GM21576 (cell line): ENCODE measurements at regions not wholly inside any gene's neighbourhood (a gene's known extent, or its start where the extent isn't known, plus 50 kb on each side); places are given as distances from the start of the nearest gene placed in this dataset.

Source experiments
- ATAC-seq: cut with Tn5 transposase; IDR thresholded peaks from one replicate; pipeline ENCODE4 v1.9.1; 2021; ENCODE audit warnings: mild to moderate bottlenecking, moderate library complexity; ENCODE audit not compliant: unreplicated experiment

DNA sequence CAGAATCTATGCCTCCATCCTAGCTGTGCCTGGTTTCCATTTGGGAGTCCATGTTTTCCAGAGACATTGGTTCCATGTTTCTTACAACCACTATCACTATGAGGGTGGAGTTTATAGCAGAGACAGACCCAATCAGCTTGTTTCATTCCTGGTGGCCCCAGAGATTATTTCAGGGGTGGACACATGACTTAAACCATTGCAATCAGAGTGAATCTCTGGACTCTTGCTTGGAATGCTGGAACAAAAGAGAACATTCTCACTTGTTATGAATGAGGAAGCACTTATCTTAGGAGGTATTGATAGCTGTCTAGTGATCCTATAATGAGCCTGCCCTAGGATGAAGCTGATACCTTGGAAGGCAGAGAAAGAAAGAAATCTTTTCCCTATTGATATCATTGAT is 250.3 kb downstream of the ATG4C start:
- no peak for ATAC-seq

DNA sequence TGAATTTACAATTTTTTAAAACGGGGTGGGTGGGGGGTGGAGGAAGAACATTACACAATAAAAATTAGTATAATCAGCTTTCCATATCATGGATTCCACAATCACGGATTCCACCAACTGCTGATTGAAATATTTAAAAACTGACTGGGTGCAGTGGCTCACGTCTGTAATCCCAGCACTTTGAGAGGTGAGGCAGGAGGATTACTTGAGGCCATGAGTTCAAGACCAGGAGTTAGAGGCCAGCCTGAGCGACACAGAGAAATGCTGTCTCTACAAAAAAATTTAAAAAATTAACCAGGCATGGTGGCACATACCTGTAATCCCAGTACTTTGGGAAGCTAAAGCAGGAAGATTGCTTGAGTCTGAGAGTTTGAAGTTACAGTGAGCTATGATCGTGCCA is 254.7 kb downstream of the ATG4C start:
- no peak for ATAC-seq

DNA sequence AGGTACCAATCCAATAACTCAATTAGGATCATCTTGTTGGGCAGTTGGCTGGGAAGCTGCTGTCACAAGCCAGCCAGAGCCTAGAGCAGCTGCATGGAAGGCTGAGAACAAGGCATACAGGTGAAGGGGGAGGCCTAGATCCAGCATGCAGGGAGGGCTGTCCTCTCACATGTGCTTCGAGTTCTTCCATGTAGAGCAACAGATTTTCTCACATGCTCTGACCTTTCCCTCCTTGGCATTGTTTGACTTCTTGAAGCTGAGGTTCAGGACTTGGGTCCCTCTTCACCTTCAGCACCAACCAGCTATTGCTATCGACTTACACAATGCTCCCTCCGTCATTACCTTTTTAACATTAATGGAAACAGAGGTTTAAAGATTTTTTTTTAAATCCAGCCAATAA is 257.7 kb downstream of the ATG4C start:
- ATAC-seq = no peak

DNA sequence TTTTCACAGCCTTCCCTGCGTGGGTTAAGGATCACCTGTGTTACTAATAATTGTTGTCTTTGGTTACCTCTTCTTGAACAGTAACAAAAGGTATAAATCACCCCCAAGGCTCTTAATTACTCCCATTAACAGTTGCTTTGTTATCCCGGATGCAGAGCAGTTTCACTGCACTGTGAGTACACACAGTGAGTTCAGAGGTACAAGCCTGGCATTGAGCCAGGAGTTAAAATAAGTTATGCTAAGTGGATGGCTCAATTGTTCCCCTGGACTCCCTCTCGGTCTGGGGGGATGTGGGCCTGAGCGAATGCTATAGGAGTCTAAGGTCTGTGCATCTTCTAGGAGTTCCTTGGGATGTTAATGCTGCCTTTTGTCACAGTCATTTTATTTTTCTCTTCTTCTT is 258.3 kb downstream of the ATG4C start:
- no peak for ATAC-seq

DNA sequence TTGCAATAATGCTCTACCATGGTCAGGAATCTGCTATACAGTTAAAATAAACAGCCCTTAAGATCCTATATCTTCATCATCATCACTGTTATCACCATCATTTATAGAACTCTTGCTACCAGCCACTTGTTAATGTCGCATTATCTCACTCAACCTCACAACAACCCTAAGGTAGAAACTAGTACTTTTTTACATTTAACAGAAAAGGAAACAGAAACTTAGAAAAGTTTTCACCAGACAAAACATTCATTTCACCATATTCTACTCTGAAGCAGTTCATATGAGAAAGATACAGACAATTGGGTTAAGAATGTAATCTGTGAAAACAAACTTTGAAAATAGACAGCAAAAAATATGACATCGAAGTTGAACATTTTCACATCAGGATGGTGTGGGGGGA is 262.6 kb downstream of the ATG4C start:
- ATAC-seq = no peak

DNA sequence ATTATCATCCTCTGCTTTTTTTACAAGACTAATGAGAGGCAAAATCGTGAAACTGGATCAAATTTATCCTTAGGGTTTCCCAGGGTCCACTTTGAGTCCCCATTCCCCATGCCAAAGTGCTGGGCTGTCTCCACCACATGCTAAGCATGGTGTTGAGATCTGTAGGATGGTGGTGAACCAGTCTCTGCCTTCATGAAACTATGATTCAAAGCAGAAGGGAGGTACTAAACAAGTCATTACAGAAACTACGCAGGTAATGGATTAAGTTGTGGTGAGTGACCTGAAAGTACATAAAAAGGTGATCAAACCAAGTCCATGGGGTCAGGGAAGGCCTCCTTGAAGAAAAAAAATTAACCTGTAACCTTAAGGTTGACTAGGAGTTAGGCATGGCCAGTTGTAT is 265.2 kb downstream of the ATG4C start:
- ATAC-seq = no peak

DNA sequence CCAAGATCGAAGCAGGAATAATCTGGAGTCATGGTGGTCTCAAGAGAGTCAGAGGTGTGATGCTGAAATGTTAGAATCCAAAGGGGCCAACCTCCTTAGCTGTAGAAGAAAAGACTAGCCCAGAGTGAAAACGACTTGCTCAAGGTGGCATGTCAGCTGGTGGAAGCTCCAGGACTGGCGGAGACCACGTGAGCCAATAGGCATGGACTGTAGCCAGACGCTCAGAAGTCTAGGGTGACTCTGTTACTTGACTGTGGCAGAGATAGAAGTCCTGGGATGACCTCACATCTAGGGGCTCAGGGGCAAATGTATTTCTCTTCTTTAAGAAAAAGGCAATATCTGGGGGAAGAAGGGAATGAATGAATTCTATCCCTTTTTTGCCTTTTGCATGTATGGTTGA is 267.4 kb downstream of the ATG4C start:
- no peak for ATAC-seq

DNA sequence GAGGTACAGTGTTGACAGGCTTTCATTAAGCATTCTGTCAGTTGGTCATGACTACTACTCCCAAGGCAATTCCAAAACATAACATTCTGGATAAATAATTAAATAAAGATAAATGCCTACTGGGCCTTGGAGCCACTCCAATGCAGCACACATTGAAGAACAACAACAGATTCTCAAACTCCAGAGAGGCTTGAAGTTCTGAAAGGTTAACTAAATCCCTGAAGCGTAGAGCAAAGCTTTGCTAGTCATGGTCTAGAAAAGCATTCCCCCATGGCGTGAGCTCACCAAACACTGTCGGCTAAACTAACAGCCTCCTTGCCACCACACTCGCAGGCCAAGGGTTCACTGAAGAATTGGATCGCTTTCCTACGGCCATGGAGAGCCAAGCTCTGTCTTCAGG is 268.0 kb downstream of the ATG4C start:
- ATAC-seq = no peak

DNA sequence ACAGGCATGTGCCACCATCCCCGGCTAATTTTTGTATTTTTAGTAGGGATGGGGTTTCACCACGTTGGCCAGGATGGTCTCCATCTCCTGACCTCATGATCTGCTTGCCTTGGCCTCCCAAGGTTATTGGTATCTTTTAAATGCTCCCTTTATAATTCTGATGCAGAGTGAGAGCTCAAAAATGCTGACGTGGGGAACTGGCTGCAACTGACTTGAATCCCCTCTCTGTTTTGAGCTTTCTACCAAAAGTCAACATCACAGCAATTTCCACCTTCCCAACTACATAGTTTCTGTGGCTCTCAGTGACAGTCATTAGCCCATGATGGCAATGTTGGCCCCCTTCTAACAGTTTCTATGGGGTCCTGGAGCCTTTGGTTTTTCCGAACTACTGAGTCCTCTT is 268.2 kb upstream of the FOXD3 start:
- ATAC-seq = no peak

DNA sequence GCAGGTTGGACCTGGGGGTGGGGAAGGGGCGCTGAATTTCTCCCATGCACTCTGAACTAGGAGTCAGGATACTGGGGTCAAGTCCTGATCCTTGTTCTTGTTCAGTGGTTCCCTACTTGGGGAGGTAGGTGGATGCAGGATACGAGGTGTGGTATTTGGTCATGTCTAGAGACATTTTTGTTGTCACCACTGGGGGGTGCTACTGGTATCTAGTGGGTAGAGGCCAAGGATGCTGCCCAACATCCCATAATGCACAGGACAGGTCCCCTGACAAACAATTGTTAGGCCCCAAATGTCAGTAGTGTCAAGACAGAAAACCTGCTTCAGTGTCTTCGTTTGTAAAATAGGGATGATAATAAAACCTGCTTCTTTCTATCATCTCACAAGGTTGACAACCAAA is 259.0 kb upstream of the FOXD3 start:
- ATAC-seq = no peak

DNA sequence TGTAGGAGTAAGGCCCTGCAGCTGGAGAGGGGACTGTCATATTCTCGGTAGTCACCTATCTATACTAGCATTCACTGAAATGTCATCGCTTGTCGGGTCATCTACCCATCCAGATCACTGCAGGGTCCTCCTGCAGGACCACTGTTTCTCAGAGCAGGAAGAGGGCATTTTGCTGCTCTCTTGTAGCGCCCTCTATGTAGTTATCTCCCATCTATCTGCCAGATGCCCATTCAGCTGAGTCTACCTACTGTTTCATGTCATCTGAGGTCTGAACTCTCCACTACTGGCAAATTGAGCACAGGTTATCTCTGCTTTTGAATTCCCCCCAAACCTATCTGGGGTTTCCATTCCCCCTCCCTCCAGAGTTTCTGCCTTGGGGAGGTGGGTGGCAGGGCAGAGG is 258.2 kb upstream of the FOXD3 start:
- no peak for ATAC-seq

DNA sequence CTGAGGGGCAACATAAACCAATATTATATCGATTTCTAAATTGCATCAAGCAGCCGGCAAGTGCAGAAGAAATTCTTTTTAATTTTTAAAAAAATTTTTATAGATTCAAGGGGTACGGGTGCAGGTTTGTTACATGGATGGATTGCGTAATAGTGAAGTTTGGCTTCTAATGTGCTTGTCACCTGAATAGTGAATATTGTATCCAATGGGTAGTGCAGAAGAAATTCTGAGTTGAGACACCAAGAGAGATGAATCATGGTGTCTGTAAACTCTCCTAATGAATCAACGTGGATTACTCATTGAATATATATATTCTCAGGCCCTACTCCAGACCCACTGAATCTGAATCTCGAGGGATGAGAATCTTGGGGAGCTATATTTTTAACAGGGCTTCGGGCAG is 253.7 kb upstream of the FOXD3 start:
- ATAC-seq = no peak

DNA sequence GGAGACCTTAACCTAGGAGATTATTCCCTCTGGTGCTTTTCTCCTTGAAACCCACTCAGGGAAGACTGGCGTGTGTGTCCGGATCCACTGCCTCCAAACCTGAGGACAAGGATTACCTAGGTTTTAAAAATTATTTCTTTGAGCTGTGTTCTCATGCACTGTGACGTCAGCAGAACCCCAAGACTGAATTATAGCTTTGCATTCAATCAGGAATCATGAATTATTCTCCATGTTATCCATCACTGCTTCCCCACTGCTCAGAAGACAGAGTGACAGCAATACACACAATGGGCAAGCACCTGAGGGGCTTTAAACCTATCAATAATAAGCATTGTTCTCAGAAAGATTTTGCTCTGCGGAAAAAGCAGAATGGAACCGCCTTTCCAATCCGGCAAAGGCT is 253.2 kb upstream of the FOXD3 start:
- ATAC-seq = no peak

DNA sequence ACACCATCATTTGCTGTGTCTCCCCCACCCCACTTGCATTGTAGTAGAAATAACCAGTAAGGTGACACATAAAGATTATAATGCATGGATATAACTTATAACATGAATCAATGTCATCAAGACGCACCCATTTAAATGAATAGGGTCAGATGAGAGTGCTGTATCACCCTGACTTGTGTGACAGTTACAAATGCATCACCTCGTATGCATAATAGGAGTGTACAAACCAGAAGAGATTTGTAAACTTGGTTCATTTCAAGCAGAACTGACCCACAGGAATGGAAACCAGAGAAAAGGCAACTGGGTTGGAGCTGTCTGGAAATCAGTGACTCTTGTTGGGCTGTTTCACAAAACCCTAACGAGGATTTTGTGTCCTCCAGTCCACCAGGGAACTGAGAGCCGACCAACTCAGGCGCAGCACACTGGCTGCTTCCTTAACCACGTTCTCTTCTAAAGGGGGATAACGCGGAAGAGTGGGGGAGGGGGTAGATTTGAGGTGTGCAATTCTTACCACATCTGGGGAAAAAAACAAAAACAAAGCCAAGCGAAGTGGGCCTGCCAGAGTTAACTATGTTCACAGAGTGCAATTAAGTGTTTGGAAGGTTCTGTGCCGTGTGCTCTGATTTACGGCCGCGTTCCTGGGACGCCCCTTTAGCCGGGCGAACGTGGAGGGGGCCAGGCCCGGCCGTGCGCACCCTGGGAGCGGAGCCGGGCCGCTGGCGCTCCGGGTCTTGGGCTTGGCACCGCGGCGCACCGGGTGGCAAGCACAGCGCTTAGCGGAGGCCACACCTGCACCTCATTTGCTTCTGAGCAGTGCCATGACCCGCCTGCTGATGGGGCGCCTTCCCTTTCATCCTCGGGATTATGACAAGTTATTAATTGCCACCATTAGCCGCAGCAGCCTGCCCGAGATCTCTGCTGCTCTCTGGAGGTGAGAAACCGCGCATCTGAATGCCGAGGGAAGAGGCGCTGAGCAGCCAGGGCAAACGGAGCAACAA is 248.8 kb upstream of the FOXD3 start:
- no peak for ATAC-seq

DNA sequence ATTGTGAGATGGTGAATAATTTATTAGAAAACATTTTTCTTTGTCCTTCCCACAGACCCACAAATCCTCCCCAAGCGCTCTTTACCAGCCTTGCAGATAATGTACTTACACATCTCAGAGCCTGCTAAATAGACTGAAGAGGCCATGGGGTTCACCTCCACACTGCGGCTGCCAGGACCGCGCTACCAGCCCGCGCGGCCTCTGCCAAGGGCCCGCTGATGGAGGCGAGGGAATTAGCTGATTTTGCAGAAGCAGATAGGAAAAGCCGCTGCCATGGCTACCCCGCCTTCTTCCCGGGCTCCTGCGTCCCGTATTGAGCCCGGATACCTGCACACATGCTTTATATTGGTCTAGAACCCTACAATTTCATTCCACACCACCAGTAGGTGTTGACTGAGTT is 248.0 kb upstream of the FOXD3 start:
- no peak for ATAC-seq

DNA sequence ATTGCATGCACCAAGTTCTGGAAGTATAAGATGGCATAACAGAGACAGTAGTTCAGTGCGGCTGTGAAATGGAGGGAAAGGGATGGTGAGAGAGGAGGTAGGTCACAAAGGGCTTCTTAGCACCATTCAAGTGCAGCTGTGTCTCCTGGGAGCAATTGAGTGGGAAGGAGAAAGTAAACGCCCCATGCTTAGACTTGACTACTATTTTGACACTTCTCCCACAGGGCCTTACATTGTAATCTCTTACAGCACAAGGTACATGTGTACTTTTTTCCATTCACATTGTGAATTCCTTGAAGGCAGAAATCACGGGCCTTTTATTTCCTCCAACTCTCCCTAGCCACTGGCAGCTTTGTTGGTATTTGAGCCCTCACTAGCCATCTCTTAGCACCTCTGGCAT is 239.6 kb upstream of the FOXD3 start:
- no peak for ATAC-seq

DNA sequence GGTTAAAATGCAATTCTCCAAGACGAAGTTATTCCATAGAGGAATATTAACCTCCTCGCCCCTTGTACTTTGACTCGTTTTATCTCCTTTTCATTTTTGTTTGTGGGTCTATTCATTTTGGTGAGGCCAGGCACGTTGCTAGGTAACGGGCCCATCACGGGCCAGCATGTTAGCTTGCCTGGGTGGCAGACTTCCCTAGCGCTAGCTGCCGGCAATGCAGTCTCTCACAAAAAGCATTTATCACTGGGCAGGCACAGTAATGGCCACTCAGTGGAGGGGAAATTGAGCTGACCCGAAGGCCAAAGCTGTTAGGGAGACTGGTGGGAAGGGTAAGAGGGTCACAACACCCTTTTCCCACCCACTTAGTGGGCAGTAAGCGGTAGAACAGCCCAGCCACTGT is 234.4 kb upstream of the FOXD3 start:
- ATAC-seq = no peak

DNA sequence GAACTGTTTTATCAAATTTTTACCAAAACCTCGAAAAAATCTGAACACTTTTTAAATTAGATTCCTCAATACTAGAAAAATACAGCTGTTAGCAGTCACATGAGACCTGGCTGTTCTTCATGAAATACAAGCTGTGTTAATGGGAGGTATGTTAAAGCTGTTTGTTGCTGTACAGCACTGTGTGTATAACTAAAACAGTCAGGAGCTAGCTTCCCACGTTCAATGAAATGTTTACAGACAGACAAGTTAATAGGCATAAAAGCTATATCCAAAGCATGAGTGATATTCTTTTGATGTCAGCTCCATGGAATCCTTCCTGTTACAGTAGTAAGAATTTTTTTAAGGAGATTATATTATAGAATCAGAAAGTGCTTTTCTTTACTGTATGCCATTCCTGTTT is 223.2 kb upstream of the FOXD3 start:
- ATAC-seq = no peak

DNA sequence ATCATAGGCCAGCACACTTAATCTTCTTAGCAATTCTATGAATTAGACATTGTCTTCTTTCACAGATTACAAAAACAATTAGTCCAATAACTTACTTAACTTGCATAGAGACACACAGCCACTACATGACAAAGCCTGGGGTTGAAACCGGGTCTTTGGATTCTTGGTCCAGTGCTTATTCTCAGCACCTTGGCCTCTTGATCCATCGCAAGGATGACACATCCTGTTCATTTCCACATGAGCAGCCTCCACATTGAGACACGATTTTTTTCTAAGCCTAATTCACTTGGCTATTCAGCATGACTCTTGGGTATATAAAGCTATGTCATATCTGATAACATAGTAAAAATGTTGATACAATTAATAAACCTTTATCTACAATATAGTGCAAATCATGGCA is 221.0 kb upstream of the FOXD3 start:
- no peak for ATAC-seq

DNA sequence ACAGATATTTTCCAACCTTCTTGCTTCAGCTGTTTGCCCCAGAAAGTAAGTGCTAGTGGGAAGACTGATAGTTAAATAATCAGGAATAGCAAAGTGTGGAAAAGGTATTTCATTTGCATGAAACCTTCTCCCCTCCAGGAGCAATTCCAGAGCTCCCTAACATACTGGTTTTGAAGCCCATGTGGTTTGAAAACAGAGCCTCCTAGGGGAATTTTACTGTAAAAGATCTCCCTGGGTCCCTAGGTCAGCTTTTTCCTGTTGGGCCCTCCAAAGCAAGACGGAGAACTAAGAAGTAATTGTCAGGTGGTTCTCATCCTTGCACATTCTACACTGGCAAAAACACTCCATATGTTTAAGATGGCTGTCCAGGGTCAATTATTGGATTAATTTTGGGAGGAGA is 218.7 kb upstream of the FOXD3 start:
- ATAC-seq = no peak

DNA sequence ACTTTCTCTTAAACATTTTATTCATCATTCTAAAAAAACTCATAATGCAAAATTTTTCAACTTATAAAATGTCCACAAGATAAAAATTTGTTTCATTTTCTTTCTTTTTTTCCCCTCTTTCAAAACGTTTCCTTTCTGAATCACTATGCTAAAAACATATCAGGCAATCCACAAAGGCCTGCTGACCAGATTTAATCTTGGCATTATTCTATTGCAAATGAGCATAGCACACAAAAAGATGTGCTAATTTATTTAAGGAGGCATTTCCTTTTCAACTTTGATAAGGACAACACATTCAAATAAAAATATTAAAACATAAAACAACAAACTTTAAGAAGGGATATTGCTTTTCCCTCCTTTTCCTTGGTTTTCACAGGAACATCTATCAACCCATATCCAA is 215.3 kb upstream of the FOXD3 start:
- ATAC-seq = no peak

DNA sequence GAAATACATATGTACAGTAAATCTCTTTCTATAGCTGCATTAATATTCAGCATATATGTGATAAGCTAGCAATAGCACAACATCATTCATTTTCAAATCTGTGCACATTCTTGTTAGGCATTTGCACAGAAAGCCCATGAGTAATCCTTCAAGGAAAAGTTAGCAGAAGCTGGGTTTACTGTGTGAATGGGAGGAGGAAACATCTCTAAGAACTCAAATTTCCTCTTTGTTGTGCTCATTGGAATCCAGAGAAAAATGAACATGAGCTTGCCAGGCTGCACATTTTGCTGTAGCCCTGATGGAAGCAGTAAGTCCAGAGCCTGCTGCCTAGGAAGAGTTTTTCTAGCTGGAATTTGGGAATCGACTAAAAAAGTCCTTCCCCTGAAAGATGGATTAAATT is 214.2 kb upstream of the FOXD3 start:
- ATAC-seq = no peak
